ENCODE measurements at regions not wholly inside any gene's neighbourhood (a gene's known extent, or its start where the extent isn't known, plus 50 kb on each side); places are given as distances from the start of the nearest gene placed in this dataset.

- Histone ChIP-seq H3K27ac (no peak overlapping the region), H3K27me3 (no peaks in the 10 kb centered on the region)
- TF ChIP-seq EP300 (IDR thresholded peaks at IDR 0.05), result no peak
- no peak for TF ChIP-seq CTCF (IDR thresholded peaks at IDR 0.05)
- TF ChIP-seq POLR2AphosphoS5 (IDR thresholded peaks at IDR 0.05), result no peak
- no peak for TF ChIP-seq POLR2A (IDR thresholded peaks at IDR 0.05)
Measured at GRCh38 chrX:40445691-40446090, 135.1 kb upstream of the ATP6AP2 start.

GRCh38 chrX:40444798-40445496 is 135.8 kb upstream of the ATP6AP2 start:
- 65% methylated on average over 10 of the region's 12 CpGs for WGBS

More at GRCh38 chrX:40445691-40446090, 135.1 kb upstream of the ATP6AP2 start:
- Histone ChIP-seq H3K36me3 (no peaks in the 10 kb centered on the region), H3K9me3 (no peaks in the 10 kb centered on the region), H3K4me1 (peaks cover 18% of the 10 kb centered on the region), H3K4me3 (no peak overlapping the region)
- 85% methylated on average over 3 of the region's 3 CpGs for WGBS
- no peak for DNase-seq (ENCODE audit: low spot score in 2 of 2)

GRCh38 chrX:40444133-40444532 is 136.6 kb upstream of the ATP6AP2 start:
- DNase-seq (ENCODE audit: low spot score in 2 of 2), result no peak
- no peaks in the 10 kb centered on the region for H3K27me3 ChIP-seq
- no peaks in the 10 kb centered on the region for H3K9me3 ChIP-seq
- WGBS, result 59% methylated on average over 2 of the region's 2 CpGs
- H3K27ac ChIP-seq, result no peak overlapping the region
- no peaks in the 10 kb centered on the region for H3K36me3 ChIP-seq
- H3K4me3 ChIP-seq, result no peak overlapping the region
- H3K4me1 ChIP-seq, result peaks cover 12% of the 10 kb centered on the region
- no peak for TF ChIP-seq EP300 (IDR thresholded peaks at IDR 0.05)
- TF ChIP-seq POLR2A (IDR thresholded peaks at IDR 0.05), result no peak
- TF ChIP-seq POLR2AphosphoS5 (IDR thresholded peaks at IDR 0.05), result no peak
- no peak for TF ChIP-seq CTCF (IDR thresholded peaks at IDR 0.05)

More at GRCh38 chrX:40444798-40445496, 135.8 kb upstream of the ATP6AP2 start:
- H3K27me3 ChIP-seq, result no peaks in the 10 kb centered on the region
- H3K4me1 ChIP-seq, result peaks cover 17% of the 10 kb centered on the region
- TF ChIP-seq CTCF (IDR thresholded peaks at IDR 0.05) (no peak), POLR2AphosphoS5 (IDR thresholded peaks at IDR 0.05) (no peak), EP300 (IDR thresholded peaks at IDR 0.05) (no peak), POLR2A (IDR thresholded peaks at IDR 0.05) (no peak)
- no peak overlapping the region for H3K27ac ChIP-seq
- no peak for DNase-seq (ENCODE audit: low spot score in 2 of 2)
- no peaks in the 10 kb centered on the region for H3K36me3 ChIP-seq
- H3K4me3 ChIP-seq, result no peak overlapping the region
- no peaks in the 10 kb centered on the region for H3K9me3 ChIP-seq

- Histone ChIP-seq H3K27me3 (no peaks in the 10 kb centered on the region), H3K9me3 (no peaks in the 10 kb centered on the region), H3K36me3 (no peaks in the 10 kb centered on the region), H3K27ac (no peak overlapping the region), H3K4me3 (no peak overlapping the region), H3K4me1 (peaks cover 4% of the 10 kb centered on the region)
- TF ChIP-seq EP300 (IDR thresholded peaks at IDR 0.05), result no peak
- no peak for TF ChIP-seq CTCF (IDR thresholded peaks at IDR 0.05)
- no peak for TF ChIP-seq POLR2AphosphoS5 (IDR thresholded peaks at IDR 0.05)
- no peak for TF ChIP-seq POLR2A (IDR thresholded peaks at IDR 0.05)
- 82% methylated on average over 3 of the region's 3 CpGs for WGBS
- DNase-seq (ENCODE audit: low spot score in 2 of 2), result no peak
Measured at GRCh38 chrX:40440866-40441265, 139.9 kb upstream of the ATP6AP2 start.

GRCh38 chrX:40439625-40440532 is 140.9 kb upstream of the ATP6AP2 start:
- no peak for DNase-seq (ENCODE audit: low spot score in 2 of 2)
- Histone ChIP-seq H3K9me3 (no peaks in the 10 kb centered on the region), H3K4me3 (no peak overlapping the region), H3K4me1 (peaks cover 7% of the 10 kb centered on the region), H3K36me3 (no peaks in the 10 kb centered on the region), H3K27ac (no peak overlapping the region), H3K27me3 (no peaks in the 10 kb centered on the region)
- TF ChIP-seq POLR2A (IDR thresholded peaks at IDR 0.05) (no peak), EP300 (IDR thresholded peaks at IDR 0.05) (no peak), CTCF (IDR thresholded peaks at IDR 0.05) (no peak), POLR2AphosphoS5 (IDR thresholded peaks at IDR 0.05) (no peak)
- 84% methylated on average over 9 of the region's 9 CpGs for WGBS

Data from suprapubic skin (tissue), 4 donors.